CD4-positive, alpha-beta T cell treated with Interleukin-6 for 4 hours (primary cell): ENCODE measurements at regions not wholly inside any gene's neighbourhood (a gene's known extent, or its start where the extent isn't known, plus 50 kb on each side); places are given as distances from the start of the nearest gene placed in this dataset.

ENCODE experiments used
- DNase-seq: peaks from one replicate; pipeline ENCODE4 v3.0.0-alpha.2; 2020; ENCODE audit warnings: mixed read lengths

DNA sequence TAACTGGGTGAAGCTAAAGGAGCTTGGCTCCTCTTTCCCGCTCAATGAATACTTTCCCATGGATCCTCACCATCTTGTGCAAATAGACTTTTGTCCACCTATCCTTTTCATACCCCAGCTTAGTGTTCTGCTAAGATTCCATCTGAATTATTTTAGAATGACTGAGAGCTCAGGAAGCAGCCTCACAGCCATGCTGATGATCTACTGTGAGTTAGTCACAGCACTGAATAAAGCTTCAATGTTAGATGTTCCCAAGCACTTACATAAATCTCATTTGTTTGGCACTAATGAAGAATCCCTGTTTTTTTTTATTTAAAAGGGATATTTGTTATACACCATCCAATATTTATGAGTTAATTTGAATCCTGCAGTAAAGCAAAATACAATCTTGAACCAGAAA lies 317.6 kb upstream of the TRPC7 start:
- no peak for DNase-seq

GRCh38 chr5:136679233-136679632 lies 313.9 kb upstream of the TRPC7 start:
- DNase-seq: no peak

DNA sequence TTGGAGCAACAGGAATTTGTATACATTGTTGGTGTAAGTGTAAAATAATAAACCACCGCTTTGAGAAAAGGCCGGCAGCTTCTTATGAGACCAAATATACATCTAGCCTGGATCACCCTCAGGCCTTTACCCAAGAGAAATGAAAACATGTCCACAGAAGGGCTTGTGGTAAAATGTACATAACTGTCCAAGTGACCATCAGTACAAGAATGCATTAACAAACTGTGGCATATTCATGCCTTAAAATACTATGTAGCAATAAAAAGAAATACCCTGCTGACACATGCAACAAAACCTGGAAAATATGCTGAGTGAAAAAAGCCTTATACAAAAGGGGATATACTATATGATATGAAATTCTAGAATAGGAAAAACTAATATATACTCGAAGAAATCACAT lies 311.9 kb upstream of the TRPC7 start:
- no peak for DNase-seq

- DNase-seq: no peak
These were observed 311.3 kb upstream of the TRPC7 start for GRCh38 chr5:136676685-136677084.

- DNase-seq: no peak
These were observed 310.4 kb upstream of the TRPC7 start for GRCh38 chr5:136675769-136676168.

DNA sequence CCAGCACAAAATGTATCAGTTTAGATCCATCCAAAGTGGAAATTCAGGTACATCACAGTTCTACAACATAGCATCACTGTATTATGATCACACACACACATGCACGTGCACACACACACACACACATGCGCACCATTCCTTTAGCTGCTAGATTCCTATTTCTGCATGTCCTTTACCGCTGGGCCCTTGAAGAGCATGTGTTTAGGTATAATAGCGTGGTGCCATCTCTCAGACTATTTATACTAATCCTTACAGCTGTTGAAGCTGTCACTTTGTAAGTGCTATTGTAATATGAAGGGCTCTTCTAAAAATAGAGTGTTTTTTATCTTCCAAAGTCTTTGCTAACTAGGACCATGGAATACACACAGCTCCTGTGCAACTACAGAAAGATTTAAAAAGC lies 308.8 kb upstream of the TRPC7 start:
- DNase-seq: no peak

- no peak for DNase-seq
These were observed 302.4 kb upstream of the TRPC7 start for GRCh38 chr5:136667789-136668188.

DNA sequence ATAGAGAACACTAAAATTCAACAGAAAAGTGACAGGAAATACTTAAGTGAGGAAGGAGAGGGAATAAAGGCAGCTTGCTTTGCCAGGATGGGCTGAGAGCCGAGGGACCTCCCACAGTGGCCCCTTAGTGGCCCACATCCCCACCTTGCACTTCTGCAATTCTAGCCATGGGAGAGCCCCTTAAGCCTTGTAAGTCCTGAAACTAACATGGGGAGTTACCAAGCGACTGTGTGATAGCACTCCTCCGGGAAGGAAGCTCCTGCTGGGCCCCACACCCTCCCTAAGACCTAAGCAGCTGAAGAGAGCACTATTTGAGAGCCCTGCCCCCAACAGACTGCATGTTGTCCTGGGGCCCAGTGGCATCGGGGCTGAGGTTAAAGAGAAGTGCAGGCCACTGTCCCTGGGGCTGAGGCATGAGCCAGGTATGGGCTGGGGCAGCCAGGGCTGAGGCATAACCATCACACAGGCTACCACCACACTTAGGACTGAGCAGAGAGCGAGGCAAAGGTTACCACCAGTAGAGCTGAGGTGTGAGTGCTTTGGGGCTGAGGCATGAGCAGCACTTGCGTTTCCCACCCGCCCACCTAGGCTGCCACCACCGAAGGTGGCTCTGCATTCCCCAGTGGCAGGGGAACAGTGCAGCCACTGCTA lies 301.8 kb upstream of the TRPC7 start:
- no peak for DNase-seq

DNA sequence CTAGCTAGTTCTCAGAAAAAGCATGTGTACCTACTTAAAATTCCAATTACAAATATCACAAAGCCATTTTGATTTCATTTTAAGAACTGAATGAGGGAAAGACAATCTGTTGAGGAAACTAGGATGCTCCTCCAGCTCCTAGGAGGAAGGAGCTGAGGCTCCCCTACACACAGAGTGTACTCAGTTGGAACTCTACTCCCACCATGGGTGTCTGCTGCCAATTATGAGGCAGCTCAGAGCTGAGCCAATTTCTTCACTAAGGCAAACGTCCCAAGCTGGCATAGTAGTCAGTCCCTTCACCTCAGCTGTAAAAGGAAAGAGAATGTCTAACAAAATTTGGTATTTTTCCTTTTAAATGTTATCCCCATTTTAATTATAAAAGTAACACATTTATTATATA lies 300.0 kb upstream of the TRPC7 start:
- no peak for DNase-seq

GRCh38 chr5:136661026-136661425 lies 295.7 kb upstream of the TRPC7 start:
- no peak for DNase-seq

DNA sequence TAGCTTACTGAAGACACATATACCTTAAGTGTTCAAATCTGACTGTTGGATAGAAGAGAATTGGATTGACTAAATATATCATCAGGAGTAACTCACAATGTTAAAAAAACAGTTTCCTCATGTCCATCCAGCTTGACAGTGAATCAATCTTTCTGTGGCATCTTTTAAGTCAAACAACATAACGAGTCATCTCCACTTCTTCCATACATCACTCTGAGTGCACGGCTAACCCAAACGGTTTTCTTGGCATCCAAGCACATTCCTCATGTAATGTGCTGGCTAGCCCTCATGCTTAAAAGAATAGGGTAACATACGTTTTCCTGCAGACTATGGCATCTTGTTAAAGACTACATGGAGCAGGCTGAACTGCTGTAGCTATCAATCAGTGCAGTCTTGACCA lies 291.5 kb upstream of the TRPC7 start:
- no peak for DNase-seq

GRCh38 chr5:136655468-136655867 lies 290.1 kb upstream of the TRPC7 start:
- DNase-seq: no peak

DNA sequence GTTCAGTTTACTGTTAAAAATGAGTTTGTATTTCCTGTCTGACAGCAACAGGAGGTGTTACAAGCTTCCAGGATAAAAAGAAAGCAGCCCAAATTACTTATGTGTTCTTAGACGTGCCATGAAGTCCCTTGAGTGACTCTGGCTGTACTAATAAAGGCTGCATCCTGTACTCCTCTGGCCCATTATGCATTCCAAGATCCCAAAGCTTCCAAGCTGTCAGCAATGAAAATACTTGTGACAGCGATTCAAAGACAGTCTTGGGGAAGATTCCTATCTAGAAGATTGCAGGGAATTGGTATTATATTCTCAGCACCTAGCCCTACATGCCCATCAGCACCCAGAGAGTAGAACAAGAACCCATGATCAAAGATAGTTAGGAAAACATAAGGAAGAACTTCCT lies 281.6 kb upstream of the TRPC7 start:
- DNase-seq: no peak

- DNase-seq: no peak
These were observed 277.6 kb upstream of the TRPC7 start for GRCh38 chr5:136642976-136643375.

DNA sequence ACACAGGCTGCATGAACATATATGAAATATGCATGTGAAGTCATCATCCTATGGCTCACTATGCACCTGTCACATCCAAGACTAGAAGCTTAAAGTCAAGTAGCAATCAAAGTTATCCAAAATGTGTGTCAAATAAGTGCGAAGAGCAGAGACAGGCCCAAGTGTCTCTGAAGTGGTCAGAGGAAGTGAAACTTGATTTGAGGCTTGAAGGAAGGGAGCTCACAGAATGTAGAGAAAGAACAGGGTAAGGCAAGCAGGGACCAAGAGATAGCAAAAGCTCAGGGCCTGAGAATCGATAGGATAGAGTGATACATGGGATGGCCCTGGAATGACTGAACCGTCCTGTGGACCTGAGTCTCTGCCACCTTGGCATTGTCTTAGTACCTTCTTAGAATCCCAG lies 274.3 kb upstream of the TRPC7 start:
- DNase-seq: no peak

- no peak for DNase-seq
These were observed 272.7 kb upstream of the TRPC7 start for GRCh38 chr5:136638084-136638483.

DNA sequence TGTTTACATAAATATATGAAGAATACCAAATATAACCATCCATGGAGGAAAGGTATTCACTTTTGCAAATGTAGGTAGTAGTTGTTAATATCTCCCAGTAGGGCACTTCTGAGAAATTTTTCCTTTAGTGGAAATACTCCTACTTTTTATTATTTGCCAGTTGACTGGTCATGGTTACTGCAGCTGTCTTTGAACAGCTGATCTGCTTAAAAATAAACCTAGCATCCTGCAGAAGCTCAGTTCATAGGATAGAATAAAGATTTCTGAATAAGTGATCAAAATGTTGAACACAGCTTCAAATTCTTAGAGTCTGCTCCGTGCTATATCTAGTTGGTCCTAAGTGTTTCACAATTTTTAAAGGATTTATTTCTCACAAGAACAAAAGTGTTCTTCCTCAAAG lies 270.7 kb upstream of the TRPC7 start:
- no peak for DNase-seq

GRCh38 chr5:136631186-136631585 lies 265.8 kb upstream of the TRPC7 start:
- DNase-seq: no peak

DNA sequence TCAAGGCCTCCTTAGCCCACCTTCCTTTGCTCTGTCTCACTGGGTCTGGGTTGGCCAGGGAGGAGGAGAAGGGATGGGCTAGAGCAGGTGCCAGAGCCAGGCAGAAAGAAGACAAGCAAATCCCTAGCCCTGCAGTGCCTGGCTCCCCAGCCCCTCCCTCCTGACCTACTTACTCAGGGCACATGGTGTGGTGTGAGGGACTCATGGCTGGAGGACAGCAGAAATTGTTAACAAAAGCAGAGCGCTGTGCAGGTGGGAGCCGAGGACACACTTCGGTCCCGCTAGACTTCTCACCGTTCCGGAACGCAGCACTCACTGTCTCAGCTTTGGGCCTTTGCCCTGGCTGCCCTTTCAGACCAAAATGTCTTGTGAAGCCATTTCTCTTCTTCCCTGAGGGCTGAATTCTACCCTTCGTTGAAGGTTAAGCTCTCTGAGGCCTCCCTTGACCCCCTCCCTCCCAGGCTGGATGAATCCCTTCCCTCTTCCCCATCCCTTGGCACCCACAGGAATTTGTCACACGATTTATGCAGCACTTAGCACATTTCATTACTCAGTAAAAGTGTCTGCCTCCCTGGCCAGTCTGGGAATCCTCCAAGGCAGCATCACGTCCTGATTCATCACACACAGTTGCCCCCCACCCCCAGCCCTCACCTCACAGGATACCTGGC lies 263.9 kb upstream of the TRPC7 start:
- no peak for DNase-seq

DNA sequence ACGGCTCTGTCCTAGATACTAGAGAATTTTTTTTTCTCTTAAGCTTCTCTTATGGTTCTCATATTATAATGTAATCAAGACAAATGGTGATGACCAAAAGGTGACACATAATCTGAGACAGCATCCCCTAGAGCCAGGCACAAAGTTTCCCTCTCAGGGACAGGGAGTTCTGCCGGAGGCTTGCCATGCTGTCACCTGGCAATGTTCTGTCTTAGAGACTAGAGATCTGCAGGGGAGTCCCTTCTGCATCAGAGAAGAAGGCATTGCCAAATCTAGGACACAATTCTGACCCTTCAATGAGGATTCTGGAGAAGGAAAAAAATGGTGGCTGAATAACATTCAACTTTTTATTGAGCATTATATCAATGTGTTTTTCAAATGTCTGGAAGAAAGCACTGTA lies 261.2 kb upstream of the TRPC7 start:
- DNase-seq: no peak

GRCh38 chr5:136622747-136623146 lies 257.4 kb upstream of the TRPC7 start:
- no peak for DNase-seq

- no peak for DNase-seq
These were observed 256.4 kb upstream of the TRPC7 start for GRCh38 chr5:136621743-136622142.

- no peak for DNase-seq
These were observed 255.3 kb upstream of the TRPC7 start for GRCh38 chr5:136620621-136621020.

GRCh38 chr5:136620016-136620419 lies 254.7 kb upstream of the TRPC7 start:
- no peak for DNase-seq

DNA sequence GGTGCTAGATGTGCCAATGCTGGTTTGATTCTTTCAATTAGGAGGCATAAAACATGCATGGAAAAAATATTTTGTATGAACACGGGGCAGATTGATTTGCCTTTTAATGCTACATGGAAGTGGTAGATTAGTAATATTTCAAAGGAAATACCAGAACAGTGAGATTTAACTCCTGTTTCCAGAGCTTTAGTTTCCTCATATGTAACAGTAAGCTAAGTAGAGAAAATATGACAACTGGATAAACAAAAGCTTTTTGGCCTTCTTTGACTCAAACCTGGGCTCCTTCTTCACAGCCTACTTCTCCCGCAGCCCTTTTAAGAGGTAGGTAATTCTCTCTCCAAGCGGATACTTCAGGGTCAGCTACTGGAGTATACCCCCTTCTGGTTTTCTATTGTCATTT lies 254.2 kb upstream of the TRPC7 start:
- no peak for DNase-seq
